Stimulated activated CD4-positive, alpha-beta T cell treated with anti-CD3 and anti-CD28 coated beads, Interleukin-2, amount 100 ng/mL, for 24 hours (primary cell): ENCODE measurements at regions not wholly inside any gene's neighbourhood (a gene's known extent, or its start where the extent isn't known, plus 50 kb on each side); places are given as distances from the start of the nearest gene placed in this dataset.

Experiments used
- DNase-seq, 2 donors: peaks; one replicate each; pipeline ENCODE4 v3.0.0-alpha.2; 2020

- DNase-seq = no peak
Measured at GRCh38 chr4:38343608-38344007, 320.4 kb upstream of the KLF3 start.

- no peak for DNase-seq
Measured at GRCh38 chr4:38344929-38345328, 319.1 kb upstream of the KLF3 start.

GRCh38 chr4:38347251-38347650, 316.7 kb upstream of the KLF3 start:
- DNase-seq = no peak

- no peak for DNase-seq
Measured at GRCh38 chr4:38354421-38354820, 309.6 kb upstream of the KLF3 start.

- no peak for DNase-seq
Measured at GRCh38 chr4:38354872-38355271, 309.1 kb upstream of the KLF3 start.

- no peak for DNase-seq
Measured at GRCh38 chr4:38356686-38357085, 307.3 kb upstream of the KLF3 start.

- DNase-seq = no peak
Measured at GRCh38 chr4:38357546-38357945, 306.5 kb upstream of the KLF3 start.

GRCh38 chr4:38359113-38359512, 304.9 kb upstream of the KLF3 start:
- DNase-seq = no peak

- DNase-seq = no peak
Measured at GRCh38 chr4:38360201-38360600, 303.8 kb upstream of the KLF3 start.

GRCh38 chr4:38364383-38364963, 299.5 kb upstream of the KLF3 start:
- no peak for DNase-seq

GRCh38 chr4:38365261-38365660, 298.7 kb upstream of the KLF3 start:
- no peak for DNase-seq

- no peak for DNase-seq
Measured at GRCh38 chr4:38365748-38366310, 298.2 kb upstream of the KLF3 start.

- no peak for DNase-seq
Measured at GRCh38 chr4:38366456-38366855, 297.5 kb upstream of the KLF3 start.

GRCh38 chr4:38366997-38367396, 297.0 kb upstream of the KLF3 start:
- no peak for DNase-seq

- no peak for DNase-seq
Measured at GRCh38 chr4:38367642-38368174, 296.3 kb upstream of the KLF3 start.

GRCh38 chr4:38368613-38369012, 295.4 kb upstream of the KLF3 start:
- DNase-seq = no peak

- no peak for DNase-seq
Measured at GRCh38 chr4:38371391-38371851, 292.6 kb upstream of the KLF3 start.

- DNase-seq = no peak
Measured at GRCh38 chr4:38373375-38373774, 290.6 kb upstream of the KLF3 start.

- no peak for DNase-seq
Measured at GRCh38 chr4:38377195-38377594, 286.8 kb upstream of the KLF3 start.

GRCh38 chr4:38378478-38378877, 285.5 kb upstream of the KLF3 start:
- DNase-seq = no peak

- DNase-seq = no peak
Measured at GRCh38 chr4:38381788-38382187, 282.2 kb upstream of the KLF3 start.

- DNase-seq = no peak
Measured at GRCh38 chr4:38382520-38382919, 281.5 kb upstream of the KLF3 start.

GRCh38 chr4:38383646-38384121, 280.3 kb upstream of the KLF3 start:
- no peak for DNase-seq

- DNase-seq = no peak
Measured at GRCh38 chr4:38385093-38386004, 278.6 kb upstream of the KLF3 start.
